Parathyroid adenoma (tissue), 2 donors: ENCODE measurements at regions not wholly inside any gene's neighbourhood (a gene's known extent, or its start where the extent isn't known, plus 50 kb on each side); places are given as distances from the start of the nearest gene placed in this dataset.

Source experiments
- H2AFZ ChIP-seq: fragments of 300-600 bp; sonication (generic); one replicate; pipeline ENCODE4 v1.7.0; 2017; ENCODE audit warnings: antibody characterized with exemption, mild to moderate bottlenecking
- H3K27ac ChIP-seq: fragments of 300-600 bp; sonication (generic); one replicate; pipeline ENCODE4 v1.7.0; 2017
- H3K27me3 ChIP-seq: fragments of 300-600 bp; sonication (generic); one replicate; pipeline ENCODE4 v1.7.0; 2017; ENCODE audit warnings: low read length; ENCODE audit not compliant: control insufficient read depth, insufficient read depth
- H3K36me3 ChIP-seq: fragments of 300-600 bp; sonication (generic); one replicate; pipeline ENCODE4 v1.7.0; 2017; ENCODE audit warnings: low read length; ENCODE audit not compliant: control insufficient read depth, insufficient read depth
- H3K4me1 ChIP-seq: fragments of 300-600 bp; sonication (generic); one replicate; pipeline ENCODE4 v1.7.0; 2017; ENCODE audit warnings: control low read depth
- H3K4me2 ChIP-seq: fragments of 300-600 bp; sonication (generic); one replicate; pipeline ENCODE4 v1.7.0; 2017; ENCODE audit warnings: low read length
- H3K4me3 ChIP-seq: fragments of 300-600 bp; sonication (generic); one replicate; pipeline ENCODE4 v1.7.0; 2017; ENCODE audit warnings: low read depth, low read length
- H3K79me2 ChIP-seq: fragments of 300-600 bp; sonication (generic); one replicate; pipeline ENCODE4 v1.7.0; 2017; ENCODE audit warnings: control low read depth
- H3K9ac ChIP-seq: fragments of 300-600 bp; sonication (generic); one replicate; pipeline ENCODE4 v1.7.0; 2017; ENCODE audit warnings: mild to moderate bottlenecking
- H3K9me3 ChIP-seq: fragments of 300-600 bp; sonication (generic); one replicate; pipeline ENCODE4 v1.7.0; 2017; ENCODE audit warnings: low read length; ENCODE audit not compliant: control insufficient read depth
- CTCF ChIP-seq: fragments of 300-600 bp; sonication (generic); IDR thresholded peaks from one replicate; pipeline ENCODE4 v1.7.0; 2017; ENCODE audit warnings: antibody characterized with exemption, mild to moderate bottlenecking
- donor health status: primary hyperparathyroidism.

- H3K9ac ChIP-seq: no peak overlapping the region
- no peak overlapping the region for H3K27ac ChIP-seq
- no peaks in the 10 kb centered on the region for H3K4me1 ChIP-seq
- no peak overlapping the region for H3K4me2 ChIP-seq
- H3K27me3 ChIP-seq: peaks cover 2% of the 10 kb centered on the region
- no peak overlapping the region for H3K4me3 ChIP-seq
- no peak for TF ChIP-seq CTCF
- H3K79me2 ChIP-seq: no peaks in the 10 kb centered on the region
- H2AFZ ChIP-seq: no peak overlapping the region
- no peaks in the 10 kb centered on the region for H3K9me3 ChIP-seq
- H3K36me3 ChIP-seq: no peaks in the 10 kb centered on the region
Observed at GRCh38 chr2:81445176-81445575, 1140.6 kb upstream of the LRRTM1 start.

- no peaks in the 10 kb centered on the region for H3K79me2 ChIP-seq
- H3K4me1 ChIP-seq: no peaks in the 10 kb centered on the region
- no peak for TF ChIP-seq CTCF
- no peak overlapping the region for H2AFZ ChIP-seq
- no peak overlapping the region for H3K27ac ChIP-seq
- no peak overlapping the region for H3K9ac ChIP-seq
- H3K27me3 ChIP-seq: no peaks in the 10 kb centered on the region
- H3K4me3 ChIP-seq: no peak overlapping the region
- no peaks in the 10 kb centered on the region for H3K36me3 ChIP-seq
- H3K4me2 ChIP-seq: no peak overlapping the region
- no peaks in the 10 kb centered on the region for H3K9me3 ChIP-seq
Observed at GRCh38 chr2:81437456-81438000, 1133.0 kb upstream of the LRRTM1 start.

GRCh38 chr2:81436256-81436655, 1131.7 kb upstream of the LRRTM1 start:
- H3K4me3 ChIP-seq: no peak overlapping the region
- H3K79me2 ChIP-seq: no peaks in the 10 kb centered on the region
- no peaks in the 10 kb centered on the region for H3K36me3 ChIP-seq
- H3K4me2 ChIP-seq: no peak overlapping the region
- H3K9ac ChIP-seq: no peak overlapping the region
- no peak for TF ChIP-seq CTCF
- H3K9me3 ChIP-seq: no peaks in the 10 kb centered on the region
- no peaks in the 10 kb centered on the region for H3K27me3 ChIP-seq
- no peak overlapping the region for H2AFZ ChIP-seq
- H3K4me1 ChIP-seq: no peaks in the 10 kb centered on the region
- H3K27ac ChIP-seq: no peak overlapping the region

- no peaks in the 10 kb centered on the region for H3K36me3 ChIP-seq
- no peak overlapping the region for H3K4me2 ChIP-seq
- H3K27ac ChIP-seq: no peak overlapping the region
- no peaks in the 10 kb centered on the region for H3K27me3 ChIP-seq
- no peaks in the 10 kb centered on the region for H3K79me2 ChIP-seq
- H3K4me3 ChIP-seq: no peak overlapping the region
- no peaks in the 10 kb centered on the region for H3K4me1 ChIP-seq
- H2AFZ ChIP-seq: no peak overlapping the region
- no peak overlapping the region for H3K9ac ChIP-seq
- H3K9me3 ChIP-seq: no peaks in the 10 kb centered on the region
- no peak for TF ChIP-seq CTCF
Observed at GRCh38 chr2:81412681-81413080, 1108.1 kb upstream of the LRRTM1 start.

- H3K27ac ChIP-seq: no peak overlapping the region
- H3K9ac ChIP-seq: no peak overlapping the region
- H3K4me2 ChIP-seq: no peak overlapping the region
- H3K79me2 ChIP-seq: no peaks in the 10 kb centered on the region
- no peaks in the 10 kb centered on the region for H3K9me3 ChIP-seq
- H3K27me3 ChIP-seq: no peaks in the 10 kb centered on the region
- H3K36me3 ChIP-seq: no peaks in the 10 kb centered on the region
- no peaks in the 10 kb centered on the region for H3K4me1 ChIP-seq
- no peak overlapping the region for H3K4me3 ChIP-seq
- no peak for TF ChIP-seq CTCF
- no peak overlapping the region for H2AFZ ChIP-seq
Observed at GRCh38 chr2:81403508-81403907, 1099.0 kb upstream of the LRRTM1 start.
